ENCODE measurements at regions not wholly inside any gene's neighbourhood (a gene's known extent, or its start where the extent isn't known, plus 50 kb on each side); places are given as distances from the start of the nearest gene placed in this dataset.
A peak's percentile ranks its signal among the peaks of the same experiment; 100 is the strongest.

DNA sequence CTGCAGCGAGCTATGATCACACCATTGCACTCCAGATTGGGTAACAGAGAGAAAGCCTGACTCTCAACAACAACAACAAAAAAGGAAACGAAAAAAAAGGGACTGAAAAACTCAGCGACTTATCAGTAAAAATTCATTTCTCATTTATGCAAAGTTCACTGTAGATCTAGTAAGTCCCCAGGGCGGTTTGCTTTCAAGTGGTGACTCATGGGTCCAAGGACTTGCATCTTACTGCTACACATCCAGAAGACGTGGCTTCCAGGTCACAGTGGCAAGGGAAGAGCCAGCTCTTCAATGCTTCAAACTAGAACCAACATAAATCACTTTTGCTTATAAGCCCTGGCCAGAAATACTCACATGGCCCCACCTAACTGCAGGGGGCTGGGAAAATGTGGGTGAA, 178.3 kb upstream of the AUTS2 start:
- no peak overlapping the region for H3K4me3 ChIP-seq
- intact Hi-C loops (cut with DNase I; ENCODE audit: low total_unique reads) = no loop called here

DNA sequence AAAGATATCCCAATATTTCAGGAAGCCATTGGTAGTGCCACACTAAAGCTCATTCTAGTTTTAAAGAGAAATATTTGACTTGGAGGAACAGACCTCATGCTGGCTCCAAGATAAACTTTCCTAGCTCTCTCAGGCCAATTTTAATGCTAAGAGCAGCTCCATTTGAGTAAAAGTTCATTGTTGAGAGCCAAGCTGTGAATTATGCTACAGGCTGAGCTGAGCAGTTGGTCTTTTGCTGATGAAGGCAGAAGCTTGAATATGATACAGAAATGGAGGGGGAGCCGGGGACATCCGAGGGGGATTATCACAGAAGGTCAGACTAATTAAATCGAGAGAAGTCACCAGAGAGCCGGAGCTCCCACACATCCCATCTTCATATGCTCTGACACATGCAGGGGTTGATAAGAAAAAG, 175.7 kb upstream of the AUTS2 start:
- no peaks in the 10 kb centered on the region for H3K9me3 ChIP-seq
- no peaks in the 10 kb centered on the region for H3K4me1 ChIP-seq
- DNase-seq (no peak), ATAC-seq (no peak)
- no peaks in the 10 kb centered on the region for H3K27me3 ChIP-seq
- no peaks in the 10 kb centered on the region for H3K36me3 ChIP-seq
- intact Hi-C loops (cut with DNase I; ENCODE audit: low total_unique reads) = no loop called here
- no peak overlapping the region for H3K4me3 ChIP-seq
- no peak for TF ChIP-seq POLR2A (IDR thresholded peaks at IDR 0.05)
- TF ChIP-seq, protein P1, sequence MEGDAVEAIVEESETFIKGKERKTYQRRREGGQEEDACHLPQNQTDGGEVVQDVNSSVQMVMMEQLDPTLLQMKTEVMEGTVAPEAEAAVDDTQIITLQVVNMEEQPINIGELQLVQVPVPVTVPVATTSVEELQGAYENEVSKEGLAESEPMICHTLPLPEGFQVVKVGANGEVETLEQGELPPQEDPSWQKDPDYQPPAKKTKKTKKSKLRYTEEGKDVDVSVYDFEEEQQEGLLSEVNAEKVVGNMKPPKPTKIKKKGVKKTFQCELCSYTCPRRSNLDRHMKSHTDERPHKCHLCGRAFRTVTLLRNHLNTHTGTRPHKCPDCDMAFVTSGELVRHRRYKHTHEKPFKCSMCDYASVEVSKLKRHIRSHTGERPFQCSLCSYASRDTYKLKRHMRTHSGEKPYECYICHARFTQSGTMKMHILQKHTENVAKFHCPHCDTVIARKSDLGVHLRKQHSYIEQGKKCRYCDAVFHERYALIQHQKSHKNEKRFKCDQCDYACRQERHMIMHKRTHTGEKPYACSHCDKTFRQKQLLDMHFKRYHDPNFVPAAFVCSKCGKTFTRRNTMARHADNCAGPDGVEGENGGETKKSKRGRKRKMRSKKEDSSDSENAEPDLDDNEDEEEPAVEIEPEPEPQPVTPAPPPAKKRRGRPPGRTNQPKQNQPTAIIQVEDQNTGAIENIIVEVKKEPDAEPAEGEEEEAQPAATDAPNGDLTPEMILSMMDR (IDR thresholded peaks at IDR 0.05 in 4 of 5, conservative IDR thresholded peaks at IDR 0.05 in 1 of 5) = no peak
- no peak overlapping the region for H3K27ac ChIP-seq
- in situ Hi-C loops (cut with MboI; ENCODE audit: low sequenced_read_pairs in 4 of 4) = no loop called here

More for the DNA sequence above, 178.3 kb upstream of the AUTS2 start:
- no peaks in the 10 kb centered on the region for H3K9me3 ChIP-seq
- no peak overlapping the region for H3K27ac ChIP-seq
- TF ChIP-seq POLR2A (IDR thresholded peaks at IDR 0.05) = no peak
- TF ChIP-seq, protein P1 (IDR thresholded peaks at IDR 0.05 in 4 of 5, conservative IDR thresholded peaks at IDR 0.05 in 1 of 5) = no peak
- ATAC-seq = no peak
- no peaks in the 10 kb centered on the region for H3K27me3 ChIP-seq
- no peaks in the 10 kb centered on the region for H3K36me3 ChIP-seq
- in situ Hi-C loops (cut with MboI; ENCODE audit: low sequenced_read_pairs in 4 of 4) = no loop called here
- no peaks in the 10 kb centered on the region for H3K4me1 ChIP-seq
- DNase-seq = no peak

DNA sequence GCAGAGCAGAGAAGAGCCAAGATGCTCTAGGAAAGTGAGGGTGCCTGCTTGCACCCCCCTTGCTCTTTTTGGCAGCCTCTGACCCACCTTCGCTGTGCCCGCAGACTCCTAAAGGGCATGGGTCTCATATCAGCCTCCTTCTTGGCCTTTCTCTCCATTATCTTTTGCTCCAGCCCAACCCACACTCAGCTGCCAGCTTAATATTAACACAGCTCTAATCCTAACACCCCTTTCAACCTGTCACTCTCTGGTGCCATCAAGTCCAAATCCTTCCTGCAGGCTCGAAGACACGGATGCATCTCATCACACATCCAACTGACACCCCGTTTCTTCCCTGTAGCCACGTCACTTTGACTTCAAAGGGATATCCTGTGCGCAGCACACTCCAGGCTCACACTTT, 171.6 kb upstream of the AUTS2 start:
- in situ Hi-C loops (cut with MboI; ENCODE audit: low sequenced_read_pairs in 4 of 4) = no loop called here

DNA sequence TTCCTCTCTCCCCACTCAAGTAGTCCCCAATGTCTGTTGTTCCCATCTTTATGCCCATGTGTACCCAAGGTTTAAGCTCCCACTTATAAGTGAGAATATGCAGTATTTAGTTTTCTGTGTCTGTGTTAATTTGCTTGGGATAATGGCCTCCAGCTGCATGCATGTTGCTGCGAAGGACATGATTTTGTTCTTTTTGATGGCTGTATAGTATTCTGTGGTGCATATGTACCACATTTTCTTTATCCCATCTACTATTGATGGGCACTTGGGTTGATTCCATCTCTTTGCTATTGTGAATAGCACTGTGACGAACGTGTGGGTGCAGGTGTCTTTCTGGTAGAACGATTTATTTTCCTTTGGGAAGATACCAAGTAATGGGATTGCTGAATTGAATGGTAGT, 170.2 kb upstream of the AUTS2 start:
- DNase-seq = no peak
- no peak overlapping the region for H3K4me3 ChIP-seq
- no peak for ATAC-seq
- H3K36me3 ChIP-seq = no peaks in the 10 kb centered on the region
- TF ChIP-seq, protein P1 (IDR thresholded peaks at IDR 0.05 in 4 of 5, conservative IDR thresholded peaks at IDR 0.05 in 1 of 5) = no peak
- no peak for TF ChIP-seq POLR2A (IDR thresholded peaks at IDR 0.05)
- in situ Hi-C loops (cut with MboI; ENCODE audit: low sequenced_read_pairs in 4 of 4) = no loop called here
- H3K27ac ChIP-seq = no peak overlapping the region
- no peaks in the 10 kb centered on the region for H3K4me1 ChIP-seq
- no peaks in the 10 kb centered on the region for H3K27me3 ChIP-seq
- intact Hi-C loops (cut with DNase I; ENCODE audit: low total_unique reads) = no loop called here
- H3K9me3 ChIP-seq = no peaks in the 10 kb centered on the region

More for the DNA sequence above, 171.6 kb upstream of the AUTS2 start:
- Histone ChIP-seq H3K4me3 (no peak overlapping the region), H3K4me1 (no peaks in the 10 kb centered on the region), H3K27me3 (no peaks in the 10 kb centered on the region), H3K9me3 (no peaks in the 10 kb centered on the region), H3K27ac (no peak overlapping the region), H3K36me3 (no peaks in the 10 kb centered on the region)
- DNase-seq = no peak
- no peak for TF ChIP-seq POLR2A (IDR thresholded peaks at IDR 0.05)
- TF ChIP-seq, protein P1 (IDR thresholded peaks at IDR 0.05 in 4 of 5, conservative IDR thresholded peaks at IDR 0.05 in 1 of 5) = no peak
- ATAC-seq = no peak
- intact Hi-C loops (cut with DNase I; ENCODE audit: low total_unique reads) = no loop called here

DNA sequence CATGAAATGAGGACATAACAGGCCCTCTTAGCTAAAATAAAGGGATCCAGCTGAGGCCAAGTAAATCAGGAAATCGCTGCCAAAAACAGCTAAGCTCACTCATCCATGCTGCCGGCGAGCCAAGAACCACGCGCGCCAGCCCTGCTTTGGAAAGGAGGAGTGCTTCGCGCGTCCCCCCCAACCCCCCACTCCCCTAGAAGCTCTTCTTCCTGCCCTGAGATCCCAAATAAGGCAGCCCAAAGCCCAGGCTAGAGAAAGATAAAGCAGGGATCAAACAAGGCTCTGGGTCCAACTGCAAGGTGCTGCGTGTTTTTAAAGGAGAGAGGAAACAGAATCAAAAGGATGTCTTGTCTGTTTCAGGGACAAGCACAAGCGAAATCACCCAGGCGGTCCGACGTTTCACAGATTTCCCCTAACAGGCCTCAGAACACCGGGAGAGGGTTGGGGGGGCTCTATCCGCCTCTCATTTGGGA, 168.3 kb upstream of the AUTS2 start:
- TF ChIP-seq, protein P1 (IDR thresholded peaks at IDR 0.05 in 4 of 5, conservative IDR thresholded peaks at IDR 0.05 in 1 of 5) = no peak
- no peak for TF ChIP-seq POLR2A (IDR thresholded peaks at IDR 0.05)
- in situ Hi-C loops (cut with MboI; ENCODE audit: low sequenced_read_pairs in 4 of 4) = no loop called here
- Histone ChIP-seq H3K27me3 (no peaks in the 10 kb centered on the region), H3K4me1 (no peaks in the 10 kb centered on the region), H3K4me3 (peak overlapping the region in 2 of 4 donors; percentile 23 to 32), H3K9me3 (no peaks in the 10 kb centered on the region), H3K36me3 (no peaks in the 10 kb centered on the region), H3K27ac (no peak overlapping the region)
- peak in 1 of 2 donors; percentile 52 for ATAC-seq
- DNase-seq = peak; percentile 11 to 18
- intact Hi-C loops (cut with DNase I; ENCODE audit: low total_unique reads) = no loop called here

Measured in gastrocnemius medialis (tissue), 4 donors.